K562 (cell line): ENCODE measurements at regions not wholly inside any gene's neighbourhood (a gene's known extent, or its start where the extent isn't known, plus 50 kb on each side); places are given as distances from the start of the nearest gene placed in this dataset.

ENCODE experiments used
- BRD9 ChIP-seq: fragments of 450-650 bp; IDR thresholded peaks from 2 replicates; pipeline ENCODE4 v1.6.1; 2018; ENCODE audit warnings: low read depth; ENCODE audit not compliant: partially characterized antibody
- BRF1 ChIP-seq: IDR thresholded peaks from 3 replicates; pipeline ENCODE4 v1.6.1; 2011; ENCODE audit warnings: borderline replicate concordance, mild to moderate bottlenecking; ENCODE audit not compliant: insufficient read length; ENCODE audit errors: extremely low read depth
- C11orf30 ChIP-seq: fragments of 450-650 bp; IDR thresholded peaks from 2 replicates; pipeline ENCODE4 v1.6.1; 2016; ENCODE audit warnings: low read depth, mild to moderate bottlenecking
- ETV1 ChIP-seq: fragments of 450-650 bp; conservative IDR thresholded peaks from 2 replicates; pipeline ENCODE4 v1.6.1; 2016; ENCODE audit warnings: missing genetic modification characterization, control low read depth, low read depth, missing compliant biosample characterization
- KDM1A ChIP-seq, 2 experiments: fragments of 450-650 bp; IDR thresholded peaks; 2 replicates each; pipeline ENCODE4 v1.6.1; 2016; ENCODE audit warnings: mild to moderate bottlenecking in 2 of 2
- MBD2 ChIP-seq: sonication (generic); IDR thresholded peaks from 2 replicates; pipeline ENCODE4 v1.6.1; 2016; ENCODE audit warnings: low read depth, borderline replicate concordance
- POLR2AphosphoS5 ChIP-seq: IDR thresholded peaks from 2 replicates; pipeline ENCODE4 v1.6.1; 2011; ENCODE audit warnings: mild to moderate bottlenecking, low read depth, low read length, moderate library complexity; ENCODE audit not compliant: control insufficient read depth, insufficient read depth
- SMARCA4 ChIP-seq: fragments of 450-650 bp; IDR thresholded peaks from 2 replicates; pipeline ENCODE4 v1.6.1; 2016
- STAT5A ChIP-seq: IDR thresholded peaks from 2 replicates; pipeline ENCODE4 v1.6.1; 2012; ENCODE audit warnings: low read length, inconsistent platforms, borderline replicate concordance
- TF ChIP-seq, protein P1 (sequence below): sonication (generic); formaldehyde crosslinking; IDR thresholded peaks from 2 replicates; pipeline ENCODE4 v1.8.0; 2022; ENCODE audit warnings: mild to moderate bottlenecking, missing genetic modification reagents
- TF ChIP-seq, protein P2 (sequence below), 2 experiments: fragments of 450-650 bp in 1 of 2; IDR thresholded peaks; 2 replicates each; pipeline ENCODE4 v1.6.1; 2011 to 2017; ENCODE audit warnings: low read depth in 2 of 2, antibody characterized with exemption in 1 of 2, borderline replicate concordance in 1 of 2, low read length in 1 of 2, mild to moderate bottlenecking in 1 of 2, mixed read lengths in 1 of 2; ENCODE audit not compliant: control insufficient read depth in 1 of 2
- TF ChIP-seq, protein P3 (sequence below): IDR thresholded peaks from 3 replicates; pipeline ENCODE4 v1.6.1; 2011; ENCODE audit warnings: borderline replicate concordance, mild to moderate bottlenecking, moderate library complexity; ENCODE audit not compliant: insufficient read length; ENCODE audit errors: extremely low read depth
- TF ChIP-seq, protein P4 (sequence below): fragments of 450-650 bp; formaldehyde crosslinking; IDR thresholded peaks from 2 replicates; pipeline ENCODE4 v1.4.0; 2020; ENCODE audit warnings: mild to moderate bottlenecking, moderate library complexity
- TF ChIP-seq, protein P5 (sequence below): fragments of 250-450 bp; sonication (Bioruptor Pico); IDR thresholded peaks from 2 replicates; pipeline ENCODE4 v1.4.0; 2020; ENCODE audit warnings: mild to moderate bottlenecking, moderate library complexity

DNA sequence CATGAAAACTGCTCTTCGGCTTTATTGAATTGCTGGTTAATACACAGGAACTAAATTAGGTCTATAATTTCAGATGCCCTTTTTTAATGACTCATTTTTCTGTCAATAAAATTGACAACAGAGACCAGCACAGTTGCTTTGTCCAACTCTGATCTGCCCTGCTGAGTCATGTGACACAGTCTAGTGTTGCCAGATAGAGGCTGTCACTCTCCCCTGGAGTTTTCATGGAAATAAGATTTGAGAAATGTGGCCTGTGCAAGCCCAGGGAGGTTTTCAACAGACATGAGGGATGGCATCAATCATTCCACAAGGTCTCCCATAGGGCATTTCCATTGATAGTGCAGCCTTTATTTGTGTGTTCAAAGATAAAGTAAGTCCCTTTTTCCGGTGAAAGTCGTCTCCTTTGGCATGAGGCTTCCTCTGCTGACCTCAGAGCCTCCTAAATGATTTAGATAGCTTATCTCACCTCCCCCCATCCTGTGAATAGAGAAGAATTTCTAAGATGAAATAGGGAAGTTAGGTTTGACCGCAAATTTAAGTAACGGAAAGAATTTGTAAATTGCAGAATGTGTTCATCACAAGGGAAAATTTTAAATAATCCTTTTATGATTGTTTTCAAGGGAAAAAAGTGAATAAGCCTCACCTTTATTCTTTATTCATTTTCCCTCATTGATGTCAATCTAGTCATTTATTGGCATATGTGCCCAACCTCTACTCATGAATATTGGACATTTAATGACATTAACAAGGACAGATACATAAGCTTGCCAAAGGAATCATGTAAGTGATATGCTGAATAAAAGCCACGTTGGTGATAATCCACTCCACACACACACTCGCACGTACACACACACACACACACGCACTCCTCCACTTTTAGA is 277.7 kb downstream of the ADGB start (continued):
- no peak for TF ChIP-seq BRF1
- peak; percentile 93 for TF ChIP-seq BRD9
- TF ChIP-seq STAT5A, result peak; percentile 94
- TF ChIP-seq, protein P1, sequence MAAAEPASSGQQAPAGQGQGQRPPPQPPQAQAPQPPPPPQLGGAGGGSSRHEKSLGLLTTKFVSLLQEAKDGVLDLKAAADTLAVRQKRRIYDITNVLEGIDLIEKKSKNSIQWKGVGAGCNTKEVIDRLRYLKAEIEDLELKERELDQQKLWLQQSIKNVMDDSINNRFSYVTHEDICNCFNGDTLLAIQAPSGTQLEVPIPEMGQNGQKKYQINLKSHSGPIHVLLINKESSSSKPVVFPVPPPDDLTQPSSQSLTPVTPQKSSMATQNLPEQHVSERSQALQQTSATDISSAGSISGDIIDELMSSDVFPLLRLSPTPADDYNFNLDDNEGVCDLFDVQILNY (CRISPR knock-in tag), result no peak
- TF ChIP-seq, protein P2, sequence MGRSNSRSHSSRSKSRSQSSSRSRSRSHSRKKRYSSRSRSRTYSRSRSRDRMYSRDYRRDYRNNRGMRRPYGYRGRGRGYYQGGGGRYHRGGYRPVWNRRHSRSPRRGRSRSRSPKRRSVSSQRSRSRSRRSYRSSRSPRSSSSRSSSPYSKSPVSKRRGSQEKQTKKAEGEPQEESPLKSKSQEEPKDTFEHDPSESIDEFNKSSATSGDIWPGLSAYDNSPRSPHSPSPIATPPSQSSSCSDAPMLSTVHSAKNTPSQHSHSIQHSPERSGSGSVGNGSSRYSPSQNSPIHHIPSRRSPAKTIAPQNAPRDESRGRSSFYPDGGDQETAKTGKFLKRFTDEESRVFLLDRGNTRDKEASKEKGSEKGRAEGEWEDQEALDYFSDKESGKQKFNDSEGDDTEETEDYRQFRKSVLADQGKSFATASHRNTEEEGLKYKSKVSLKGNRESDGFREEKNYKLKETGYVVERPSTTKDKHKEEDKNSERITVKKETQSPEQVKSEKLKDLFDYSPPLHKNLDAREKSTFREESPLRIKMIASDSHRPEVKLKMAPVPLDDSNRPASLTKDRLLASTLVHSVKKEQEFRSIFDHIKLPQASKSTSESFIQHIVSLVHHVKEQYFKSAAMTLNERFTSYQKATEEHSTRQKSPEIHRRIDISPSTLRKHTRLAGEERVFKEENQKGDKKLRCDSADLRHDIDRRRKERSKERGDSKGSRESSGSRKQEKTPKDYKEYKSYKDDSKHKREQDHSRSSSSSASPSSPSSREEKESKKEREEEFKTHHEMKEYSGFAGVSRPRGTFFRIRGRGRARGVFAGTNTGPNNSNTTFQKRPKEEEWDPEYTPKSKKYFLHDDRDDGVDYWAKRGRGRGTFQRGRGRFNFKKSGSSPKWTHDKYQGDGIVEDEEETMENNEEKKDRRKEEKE (IDR thresholded peaks at IDR 0.05; ENCODE audit: borderline replicate concordance in 1 of 2, control insufficient read depth in 1 of 2, low read depth in 2 of 2, low read length in 1 of 2), result peak in 1 of 2 experiments; percentile 71; a peak in 1 of 4 replicates
- TF ChIP-seq, protein P3, sequence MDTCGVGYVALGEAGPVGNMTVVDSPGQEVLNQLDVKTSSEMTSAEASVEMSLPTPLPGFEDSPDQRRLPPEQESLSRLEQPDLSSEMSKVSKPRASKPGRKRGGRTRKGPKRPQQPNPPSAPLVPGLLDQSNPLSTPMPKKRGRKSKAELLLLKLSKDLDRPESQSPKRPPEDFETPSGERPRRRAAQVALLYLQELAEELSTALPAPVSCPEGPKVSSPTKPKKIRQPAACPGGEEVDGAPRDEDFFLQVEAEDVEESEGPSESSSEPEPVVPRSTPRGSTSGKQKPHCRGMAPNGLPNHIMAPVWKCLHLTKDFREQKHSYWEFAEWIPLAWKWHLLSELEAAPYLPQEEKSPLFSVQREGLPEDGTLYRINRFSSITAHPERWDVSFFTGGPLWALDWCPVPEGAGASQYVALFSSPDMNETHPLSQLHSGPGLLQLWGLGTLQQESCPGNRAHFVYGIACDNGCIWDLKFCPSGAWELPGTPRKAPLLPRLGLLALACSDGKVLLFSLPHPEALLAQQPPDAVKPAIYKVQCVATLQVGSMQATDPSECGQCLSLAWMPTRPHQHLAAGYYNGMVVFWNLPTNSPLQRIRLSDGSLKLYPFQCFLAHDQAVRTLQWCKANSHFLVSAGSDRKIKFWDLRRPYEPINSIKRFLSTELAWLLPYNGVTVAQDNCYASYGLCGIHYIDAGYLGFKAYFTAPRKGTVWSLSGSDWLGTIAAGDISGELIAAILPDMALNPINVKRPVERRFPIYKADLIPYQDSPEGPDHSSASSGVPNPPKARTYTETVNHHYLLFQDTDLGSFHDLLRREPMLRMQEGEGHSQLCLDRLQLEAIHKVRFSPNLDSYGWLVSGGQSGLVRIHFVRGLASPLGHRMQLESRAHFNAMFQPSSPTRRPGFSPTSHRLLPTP, result no peak
- TF ChIP-seq, protein P4, sequence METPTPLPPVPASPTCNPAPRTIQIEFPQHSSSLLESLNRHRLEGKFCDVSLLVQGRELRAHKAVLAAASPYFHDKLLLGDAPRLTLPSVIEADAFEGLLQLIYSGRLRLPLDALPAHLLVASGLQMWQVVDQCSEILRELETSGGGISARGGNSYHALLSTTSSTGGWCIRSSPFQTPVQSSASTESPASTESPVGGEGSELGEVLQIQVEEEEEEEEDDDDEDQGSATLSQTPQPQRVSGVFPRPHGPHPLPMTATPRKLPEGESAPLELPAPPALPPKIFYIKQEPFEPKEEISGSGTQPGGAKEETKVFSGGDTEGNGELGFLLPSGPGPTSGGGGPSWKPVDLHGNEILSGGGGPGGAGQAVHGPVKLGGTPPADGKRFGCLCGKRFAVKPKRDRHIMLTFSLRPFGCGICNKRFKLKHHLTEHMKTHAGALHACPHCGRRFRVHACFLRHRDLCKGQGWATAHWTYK (CRISPR knock-in tag), result peak; percentile 37
- TF ChIP-seq SMARCA4, result peak; percentile 98
- peak; percentile 92 for TF ChIP-seq MBD2
- TF ChIP-seq C11orf30, result peak; percentile 88
- TF ChIP-seq ETV1 (tag), result peak; percentile 99
- TF ChIP-seq, protein P5, sequence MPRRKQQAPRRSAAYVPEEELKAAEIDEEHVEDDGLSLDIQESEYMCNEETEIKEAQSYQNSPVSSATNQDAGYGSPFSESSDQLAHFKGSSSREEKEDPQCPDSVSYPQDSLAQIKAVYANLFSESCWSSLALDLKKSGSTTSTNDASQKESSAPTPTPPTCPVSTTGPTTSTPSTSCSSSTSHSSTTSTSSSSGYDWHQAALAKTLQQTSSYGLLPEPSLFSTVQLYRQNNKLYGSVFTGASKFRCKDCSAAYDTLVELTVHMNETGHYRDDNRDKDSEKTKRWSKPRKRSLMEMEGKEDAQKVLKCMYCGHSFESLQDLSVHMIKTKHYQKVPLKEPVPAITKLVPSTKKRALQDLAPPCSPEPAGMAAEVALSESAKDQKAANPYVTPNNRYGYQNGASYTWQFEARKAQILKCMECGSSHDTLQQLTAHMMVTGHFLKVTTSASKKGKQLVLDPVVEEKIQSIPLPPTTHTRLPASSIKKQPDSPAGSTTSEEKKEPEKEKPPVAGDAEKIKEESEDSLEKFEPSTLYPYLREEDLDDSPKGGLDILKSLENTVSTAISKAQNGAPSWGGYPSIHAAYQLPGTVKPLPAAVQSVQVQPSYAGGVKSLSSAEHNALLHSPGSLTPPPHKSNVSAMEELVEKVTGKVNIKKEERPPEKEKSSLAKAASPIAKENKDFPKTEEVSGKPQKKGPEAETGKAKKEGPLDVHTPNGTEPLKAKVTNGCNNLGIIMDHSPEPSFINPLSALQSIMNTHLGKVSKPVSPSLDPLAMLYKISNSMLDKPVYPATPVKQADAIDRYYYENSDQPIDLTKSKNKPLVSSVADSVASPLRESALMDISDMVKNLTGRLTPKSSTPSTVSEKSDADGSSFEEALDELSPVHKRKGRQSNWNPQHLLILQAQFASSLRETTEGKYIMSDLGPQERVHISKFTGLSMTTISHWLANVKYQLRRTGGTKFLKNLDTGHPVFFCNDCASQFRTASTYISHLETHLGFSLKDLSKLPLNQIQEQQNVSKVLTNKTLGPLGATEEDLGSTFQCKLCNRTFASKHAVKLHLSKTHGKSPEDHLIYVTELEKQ, result peak; percentile 19; the same call in 1 of the 2 replicates
- TF ChIP-seq POLR2AphosphoS5, result peak; percentile 88
- TF ChIP-seq KDM1A (IDR thresholded peaks at IDR 0.05), result peak; percentile 98 to 99
